Neural cell (in vitro differentiated cells): ENCODE measurements at regions not wholly inside any gene's neighbourhood (a gene's known extent, or its start where the extent isn't known, plus 50 kb on each side); places are given as distances from the start of the nearest gene placed in this dataset.

Experiments used
- H2AFZ ChIP-seq: fragments of 200-600, 300-800 bp; sonication (generic), shearing (Covaris generic); 2 replicates; pipeline ENCODE4 v1.6.0; 2014; ENCODE audit warnings: low read depth, mild to moderate bottlenecking, antibody characterized with exemption, low read length, moderate library complexity
- H3F3A ChIP-seq: fragments of 200-600 bp; shearing (Covaris generic); 2 replicates; pipeline ENCODE4 v1.6.1; 2016; ENCODE audit warnings: mild to moderate bottlenecking, moderate library complexity, mixed read lengths, antibody characterized with exemption, low read length; ENCODE audit not compliant: insufficient read depth, poor library complexity, severe bottlenecking
- H3K27ac ChIP-seq: fragments of 200-600, 300-800 bp; sonication (generic), shearing (Covaris generic); 2 replicates; pipeline ENCODE4 v1.5.1; 2014; ENCODE audit warnings: mild to moderate bottlenecking, low read length, moderate library complexity
- H3K27me3 ChIP-seq: fragments of 300-800, 200-600 bp; sonication (generic), shearing (Covaris generic); 2 replicates; pipeline ENCODE4 v1.6.0; 2014; ENCODE audit warnings: mild to moderate bottlenecking, low read depth, low read length, moderate library complexity; ENCODE audit not compliant: insufficient read depth
- H3K36me3 ChIP-seq: fragments of 300-800, 200-600 bp; sonication (generic), shearing (Covaris generic); 2 replicates; pipeline ENCODE4 v1.5.1; 2014; ENCODE audit warnings: mild to moderate bottlenecking, antibody characterized with exemption, low read length, moderate library complexity; ENCODE audit not compliant: insufficient read depth
- H3K4me2 ChIP-seq: fragments of 300-800, 200-600 bp; sonication (generic), shearing (Covaris generic); 2 replicates; pipeline ENCODE4 v1.6.0; 2014; ENCODE audit warnings: mild to moderate bottlenecking, low read length
- H3K4me3 ChIP-seq: fragments of 300-800, 200-600 bp; sonication (generic), shearing (Covaris generic); 2 replicates; pipeline ENCODE4 v1.5.1; 2014; ENCODE audit warnings: mild to moderate bottlenecking, low read length, moderate library complexity
- H3K79me2 ChIP-seq: fragments of 200-600 bp; shearing (Covaris generic); replicated peaks from 2 replicates; pipeline ENCODE4 v1.6.0; 2014; ENCODE audit warnings: mild to moderate bottlenecking, low read length, moderate library complexity; ENCODE audit not compliant: insufficient read depth
- H3K9ac ChIP-seq: fragments of 300-800, 200-600 bp; sonication (generic), shearing (Covaris generic); 2 replicates; pipeline ENCODE4 v1.6.1; 2016; ENCODE audit warnings: mild to moderate bottlenecking, low read length, mixed read lengths
- H3K9me2 ChIP-seq: fragments of 200-600 bp; shearing (Covaris generic); 2 replicates; pipeline ENCODE4 v1.6.1; 2016; ENCODE audit warnings: mild to moderate bottlenecking, low read length, mixed read lengths; ENCODE audit not compliant: insufficient read depth
- H3K9me3 ChIP-seq: fragments of 200-600, 300-800 bp; sonication (generic), shearing (Covaris generic); 2 replicates; pipeline ENCODE4 v1.6.1; 2016; ENCODE audit warnings: mild to moderate bottlenecking, mixed run types, low read length, moderate library complexity, mixed read lengths
- H4K20me1 ChIP-seq: fragments of 200-600 bp; shearing (Covaris generic); 2 replicates; pipeline ENCODE4 v1.6.1; 2016; ENCODE audit warnings: mild to moderate bottlenecking, mixed run types; ENCODE audit not compliant: insufficient read depth
- EP300 ChIP-seq: fragments of 450-650 bp; conservative IDR thresholded peaks from 2 replicates; pipeline ENCODE4 v1.6.1; 2014; ENCODE audit warnings: antibody characterized with exemption, mild to moderate bottlenecking, moderate library complexity; ENCODE audit not compliant: poor library complexity, severe bottlenecking
- EZH2 ChIP-seq: fragments of 200-600, 300-800 bp; shearing (Covaris generic), sonication (generic); IDR thresholded peaks from 2 replicates; pipeline ENCODE4 v1.6.1; 2014; ENCODE audit warnings: antibody characterized with exemption, low read length, borderline replicate concordance, mild to moderate bottlenecking; ENCODE audit not compliant: insufficient read depth, poor library complexity, severe bottlenecking
- MXI1 ChIP-seq: fragments of 450-650 bp; conservative IDR thresholded peaks from 2 replicates; pipeline ENCODE4 v1.6.1; 2014; ENCODE audit warnings: antibody characterized with exemption, mild to moderate bottlenecking; ENCODE audit not compliant: poor library complexity, severe bottlenecking
- POLR2AphosphoS5 ChIP-seq: IDR thresholded peaks from 2 replicates; pipeline ENCODE4 v1.6.1; 2012
- RAD21 ChIP-seq: fragments of 450-650 bp; conservative IDR thresholded peaks from 2 replicates; pipeline ENCODE4 v1.6.1; 2014; ENCODE audit warnings: antibody characterized with exemption, mild to moderate bottlenecking, moderate library complexity
- SMC3 ChIP-seq: fragments of 450-650 bp; conservative IDR thresholded peaks from 2 replicates; pipeline ENCODE4 v1.6.1; 2014; ENCODE audit warnings: antibody characterized with exemption, mild to moderate bottlenecking, moderate library complexity; ENCODE audit not compliant: poor library complexity
- TAF1 ChIP-seq: IDR thresholded peaks from 2 replicates; pipeline ENCODE4 v1.6.1; 2012; ENCODE audit warnings: low read depth
- TF ChIP-seq, protein P1 (sequence below): fragments of 450-650 bp; IDR thresholded peaks from 2 replicates; pipeline ENCODE4 v1.5.1; 2014; ENCODE audit warnings: antibody characterized with exemption, mild to moderate bottlenecking, moderate library complexity; ENCODE audit not compliant: poor library complexity, severe bottlenecking
- TF ChIP-seq, protein P2 (sequence below): IDR thresholded peaks from 2 replicates; pipeline ENCODE4 v1.6.1; 2012; ENCODE audit warnings: borderline replicate concordance

DNA sequence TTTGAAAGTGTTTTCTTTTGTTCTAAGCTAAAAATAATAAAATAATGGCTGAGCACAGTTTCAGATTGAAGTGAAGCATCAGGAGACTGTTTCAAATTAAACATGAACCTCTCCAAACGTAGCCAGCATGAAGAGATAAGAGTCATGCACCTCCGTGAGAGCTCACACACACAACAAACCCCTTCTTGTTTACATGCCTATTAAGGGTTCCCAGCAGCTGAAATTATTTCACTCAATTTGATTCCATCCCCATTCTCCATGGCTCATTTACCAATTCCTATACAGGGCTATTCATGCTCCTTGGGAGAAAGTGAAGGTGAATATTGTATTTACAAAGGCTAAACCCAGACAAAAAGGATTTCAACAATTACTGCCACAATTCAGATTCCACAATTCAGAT, 954.1 kb upstream of the INTU start:
- Histone ChIP-seq H2AFZ (no peak overlapping the region), H4K20me1 (no peaks in the 10 kb centered on the region), H3K36me3 (no peaks in the 10 kb centered on the region), H3K27ac (no peak overlapping the region), H3K27me3 (no peaks in the 10 kb centered on the region), H3K9me2 (no peaks in the 10 kb centered on the region), H3K79me2 (no peaks in the 10 kb centered on the region), H3K9ac (no peak overlapping the region), H3K9me3 (no peaks in the 10 kb centered on the region), H3F3A (no peaks in the 10 kb centered on the region), H3K4me3 (no peak overlapping the region), H3K4me2 (no peak overlapping the region)
- TF ChIP-seq EZH2 (no peak), MXI1 (no peak), RAD21 (no peak), SMC3 (no peak), EP300 (no peak), POLR2AphosphoS5 (no peak), TAF1 (no peak)
- TF ChIP-seq, protein P1, sequence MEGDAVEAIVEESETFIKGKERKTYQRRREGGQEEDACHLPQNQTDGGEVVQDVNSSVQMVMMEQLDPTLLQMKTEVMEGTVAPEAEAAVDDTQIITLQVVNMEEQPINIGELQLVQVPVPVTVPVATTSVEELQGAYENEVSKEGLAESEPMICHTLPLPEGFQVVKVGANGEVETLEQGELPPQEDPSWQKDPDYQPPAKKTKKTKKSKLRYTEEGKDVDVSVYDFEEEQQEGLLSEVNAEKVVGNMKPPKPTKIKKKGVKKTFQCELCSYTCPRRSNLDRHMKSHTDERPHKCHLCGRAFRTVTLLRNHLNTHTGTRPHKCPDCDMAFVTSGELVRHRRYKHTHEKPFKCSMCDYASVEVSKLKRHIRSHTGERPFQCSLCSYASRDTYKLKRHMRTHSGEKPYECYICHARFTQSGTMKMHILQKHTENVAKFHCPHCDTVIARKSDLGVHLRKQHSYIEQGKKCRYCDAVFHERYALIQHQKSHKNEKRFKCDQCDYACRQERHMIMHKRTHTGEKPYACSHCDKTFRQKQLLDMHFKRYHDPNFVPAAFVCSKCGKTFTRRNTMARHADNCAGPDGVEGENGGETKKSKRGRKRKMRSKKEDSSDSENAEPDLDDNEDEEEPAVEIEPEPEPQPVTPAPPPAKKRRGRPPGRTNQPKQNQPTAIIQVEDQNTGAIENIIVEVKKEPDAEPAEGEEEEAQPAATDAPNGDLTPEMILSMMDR, result no peak
- TF ChIP-seq, protein P2, sequence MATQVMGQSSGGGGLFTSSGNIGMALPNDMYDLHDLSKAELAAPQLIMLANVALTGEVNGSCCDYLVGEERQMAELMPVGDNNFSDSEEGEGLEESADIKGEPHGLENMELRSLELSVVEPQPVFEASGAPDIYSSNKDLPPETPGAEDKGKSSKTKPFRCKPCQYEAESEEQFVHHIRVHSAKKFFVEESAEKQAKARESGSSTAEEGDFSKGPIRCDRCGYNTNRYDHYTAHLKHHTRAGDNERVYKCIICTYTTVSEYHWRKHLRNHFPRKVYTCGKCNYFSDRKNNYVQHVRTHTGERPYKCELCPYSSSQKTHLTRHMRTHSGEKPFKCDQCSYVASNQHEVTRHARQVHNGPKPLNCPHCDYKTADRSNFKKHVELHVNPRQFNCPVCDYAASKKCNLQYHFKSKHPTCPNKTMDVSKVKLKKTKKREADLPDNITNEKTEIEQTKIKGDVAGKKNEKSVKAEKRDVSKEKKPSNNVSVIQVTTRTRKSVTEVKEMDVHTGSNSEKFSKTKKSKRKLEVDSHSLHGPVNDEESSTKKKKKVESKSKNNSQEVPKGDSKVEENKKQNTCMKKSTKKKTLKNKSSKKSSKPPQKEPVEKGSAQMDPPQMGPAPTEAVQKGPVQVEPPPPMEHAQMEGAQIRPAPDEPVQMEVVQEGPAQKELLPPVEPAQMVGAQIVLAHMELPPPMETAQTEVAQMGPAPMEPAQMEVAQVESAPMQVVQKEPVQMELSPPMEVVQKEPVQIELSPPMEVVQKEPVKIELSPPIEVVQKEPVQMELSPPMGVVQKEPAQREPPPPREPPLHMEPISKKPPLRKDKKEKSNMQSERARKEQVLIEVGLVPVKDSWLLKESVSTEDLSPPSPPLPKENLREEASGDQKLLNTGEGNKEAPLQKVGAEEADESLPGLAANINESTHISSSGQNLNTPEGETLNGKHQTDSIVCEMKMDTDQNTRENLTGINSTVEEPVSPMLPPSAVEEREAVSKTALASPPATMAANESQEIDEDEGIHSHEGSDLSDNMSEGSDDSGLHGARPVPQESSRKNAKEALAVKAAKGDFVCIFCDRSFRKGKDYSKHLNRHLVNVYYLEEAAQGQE, result no peak

DNA sequence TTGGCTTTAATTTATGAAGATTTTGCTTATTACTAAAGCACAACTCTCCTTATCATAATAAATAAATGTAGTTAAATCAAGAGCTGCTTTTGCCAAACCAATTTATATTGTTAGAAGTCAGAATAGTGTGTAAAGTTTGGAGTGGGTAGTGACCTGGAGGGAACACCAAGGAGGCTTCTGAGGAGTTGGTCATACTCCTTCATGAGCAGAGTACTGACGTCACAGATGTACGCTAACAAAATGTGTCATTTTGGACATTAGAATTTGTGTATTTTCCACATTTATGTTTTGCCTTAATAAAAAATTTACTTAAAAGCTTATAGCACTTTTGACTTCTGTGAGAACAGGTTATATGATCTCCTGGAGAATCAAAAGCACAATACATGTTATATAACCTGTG, 953.5 kb upstream of the INTU start:
- H3K4me3 ChIP-seq, result no peak overlapping the region
- TF ChIP-seq, protein P2, result no peak
- TF ChIP-seq MXI1 (no peak), RAD21 (no peak), SMC3 (no peak), EP300 (no peak), EZH2 (no peak), TAF1 (no peak), POLR2AphosphoS5 (no peak)
- TF ChIP-seq, protein P1, result no peak
- no peak overlapping the region for H3K27ac ChIP-seq
- no peak overlapping the region for H2AFZ ChIP-seq
- no peaks in the 10 kb centered on the region for H3K27me3 ChIP-seq
- H3K36me3 ChIP-seq, result no peaks in the 10 kb centered on the region
- no peaks in the 10 kb centered on the region for H3K9me3 ChIP-seq
- H3K4me2 ChIP-seq, result no peak overlapping the region
- no peaks in the 10 kb centered on the region for H3F3A ChIP-seq
- no peaks in the 10 kb centered on the region for H3K79me2 ChIP-seq
- H3K9ac ChIP-seq, result no peak overlapping the region
- no peaks in the 10 kb centered on the region for H3K9me2 ChIP-seq
- no peaks in the 10 kb centered on the region for H4K20me1 ChIP-seq
